Activated B cell treated with CpG ODN at 0.5 μM for 24 hours (primary cell): ENCODE measurements at regions not wholly inside any gene's neighbourhood (a gene's known extent, or its start where the extent isn't known, plus 50 kb on each side); places are given as distances from the start of the nearest gene placed in this dataset.

Source experiments
- ATAC-seq: fragments of 200-7000 bp; cut with Tn5 transposase; one replicate; pipeline ENCODE4 v1.10.0; 2021; ENCODE audit warnings: low read depth, mild to moderate bottlenecking, moderate library complexity
- CTCF ChIA-PET: fragments of 350-600 bp; sonication (Branson Sonifier 250); formaldehyde crosslinking; loops from one replicate; lab custom pipeline; 2021; ENCODE audit warnings: antibody characterized with exemption; lab: Charles Lee
- POLR2A ChIA-PET: fragments of 350-600 bp; sonication (Branson Sonifier 250); formaldehyde crosslinking; loops from one replicate; lab custom pipeline; 2021; ENCODE audit warnings: antibody characterized with exemption; lab: Charles Lee
- DNase-seq: peaks from one replicate; pipeline ENCODE4 v3.0.0; 2022
- H3K27ac Mint-ChIP-seq: one replicate; pipeline ENCODE4 v1.8.0; 2020; ENCODE audit warnings: mixed read lengths
- H3K27me3 Mint-ChIP-seq: one replicate; pipeline ENCODE4 v1.8.0; 2021; ENCODE audit warnings: mixed read lengths
- H3K36me3 Mint-ChIP-seq: one replicate; pipeline ENCODE4 v1.8.0; 2021; ENCODE audit warnings: low read depth, mixed read lengths
- H3K4me1 Mint-ChIP-seq: one replicate; pipeline ENCODE4 v1.8.0; 2021; ENCODE audit warnings: mixed read lengths
- H3K4me3 Mint-ChIP-seq: one replicate; pipeline ENCODE4 v1.8.0; 2020; ENCODE audit warnings: mild to moderate bottlenecking, mixed read lengths
- H3K9me3 Mint-ChIP-seq: one replicate; pipeline ENCODE4 v1.8.0; 2020; ENCODE audit warnings: mixed read lengths
- CTCF ChIP-seq: fragments of 200-600 bp; IDR thresholded peaks from one replicate; pipeline ENCODE4 v1.8.0; 2022; ENCODE audit warnings: antibody characterized with exemption, mild to moderate bottlenecking
- intact Hi-C: fragments of 100-400 bp; cut with micrococcal nuclease; formaldehyde crosslinking; loops from one replicate; pipeline ENCODE4 v1.15.1; 2024

- no peak for ATAC-seq
- TF ChIP-seq CTCF, result no peak
- CTCF ChIA-PET, result no interaction called here
- intact Hi-C loops, result no loop called here
- Mint-ChIP-seq H3K4me1 (no peaks in the 10 kb centered on the region), H3K27ac (no peak overlapping the region), H3K9me3 (peaks cover 4% of the 10 kb centered on the region), H3K36me3 (no peaks in the 10 kb centered on the region), H3K27me3 (no peaks in the 10 kb centered on the region), H3K4me3 (no peak overlapping the region)
- DNase-seq, result no peak
- POLR2A ChIA-PET, result no interaction called here
These were observed 615.5 kb downstream of the C6orf118 start for GRCh38 chr6:164693944-164694343.

GRCh38 chr6:164692772-164693510 lies 616.5 kb downstream of the C6orf118 start:
- ChIA-PET CTCF (no interaction called here), POLR2A (no interaction called here)
- Mint-ChIP-seq H3K4me3 (no peak overlapping the region), H3K27me3 (no peaks in the 10 kb centered on the region), H3K36me3 (no peaks in the 10 kb centered on the region), H3K4me1 (no peaks in the 10 kb centered on the region), H3K27ac (no peak overlapping the region), H3K9me3 (peaks cover 4% of the 10 kb centered on the region)
- ATAC-seq (no peak), DNase-seq (no peak)
- intact Hi-C loops, result no loop called here
- no peak for TF ChIP-seq CTCF

- ATAC-seq (no peak), DNase-seq (no peak)
- no peak overlapping the region for H3K27ac Mint-ChIP-seq
- H3K27me3 Mint-ChIP-seq, result no peaks in the 10 kb centered on the region
- H3K4me1 Mint-ChIP-seq, result no peaks in the 10 kb centered on the region
- no peak overlapping the region for H3K4me3 Mint-ChIP-seq
- H3K9me3 Mint-ChIP-seq, result peaks cover 1% of the 10 kb centered on the region
- no peak for TF ChIP-seq CTCF
- POLR2A ChIA-PET, result no interaction called here
- CTCF ChIA-PET, result no interaction called here
- H3K36me3 Mint-ChIP-seq, result no peaks in the 10 kb centered on the region
- intact Hi-C loops, result no loop called here
These were observed 618.5 kb downstream of the C6orf118 start for GRCh38 chr6:164690702-164691500.

- Mint-ChIP-seq H3K4me3 (no peak overlapping the region), H3K27me3 (no peaks in the 10 kb centered on the region), H3K9me3 (no peaks in the 10 kb centered on the region), H3K36me3 (no peaks in the 10 kb centered on the region), H3K4me1 (no peaks in the 10 kb centered on the region), H3K27ac (no peak overlapping the region)
- CTCF ChIA-PET, result no interaction called here
- POLR2A ChIA-PET, result no interaction called here
- intact Hi-C loops, result no loop called here
- no peak for ATAC-seq
- TF ChIP-seq CTCF, result no peak
- no peak for DNase-seq
These were observed 619.2 kb downstream of the C6orf118 start for GRCh38 chr6:164690241-164690640.

- Mint-ChIP-seq H3K9me3 (peaks cover 7% of the 10 kb centered on the region), H3K27ac (no peak overlapping the region), H3K4me1 (no peaks in the 10 kb centered on the region), H3K27me3 (no peaks in the 10 kb centered on the region), H3K36me3 (no peaks in the 10 kb centered on the region), H3K4me3 (no peak overlapping the region)
- POLR2A ChIA-PET, result no interaction called here
- ATAC-seq, result no peak
- intact Hi-C loops, result no loop called here
- TF ChIP-seq CTCF, result no peak
- CTCF ChIA-PET, result no interaction called here
- DNase-seq, result no peak
These were observed 644.1 kb downstream of the C6orf118 start for GRCh38 chr6:164665328-164665727.
